IMR-90 (cell line): ENCODE measurements at regions not wholly inside any gene's neighbourhood (a gene's known extent, or its start where the extent isn't known, plus 50 kb on each side); places are given as distances from the start of the nearest gene placed in this dataset.
"Not testable (repeated sequence)": the region's sequence is repeated elsewhere in the genome, so short reads cannot be mapped to it uniquely, and the experiment has no call there.

Experiments used
- ATAC-seq: fragments of 200-7000 bp; cut with Tn5 transposase; 2 replicates; pipeline ENCODE4 v1.9.1; 2020; ENCODE audit warnings: low read depth, mild to moderate bottlenecking, moderate library complexity
- BruUV-seq: library from RNA; stranded (reverse); fragments of 400-500 nt; replicated peaks from 2 replicates; lab custom pipeline; 2021; lab: Mats Ljungman, UMichigan
- CTCF ChIA-PET: fragments of 300-600 bp; formaldehyde crosslinking; extraction: SDS; loops from one replicate; lab custom pipeline; 2021; ENCODE audit warnings: antibody characterized with exemption; lab: Yijun Ruan, JAX
- POLR2A ChIA-PET: fragments of 300-600 bp; sonication (Branson Sonifier 250); formaldehyde crosslinking; loops from one replicate; lab custom pipeline; 2022; ENCODE audit warnings: antibody characterized with exemption; ENCODE audit not compliant: unreplicated experiment; lab: Charles Lee
- DNase-seq: peaks from one replicate; pipeline ENCODE4 v3.0.0; 2013
- H2AFZ ChIP-seq: replicated peaks from 2 replicates; pipeline ENCODE3; 2013; ENCODE audit warnings: low read length, mild to moderate bottlenecking; ENCODE audit not compliant: poor library complexity
- H2AK5ac ChIP-seq: 2 replicates; pipeline ENCODE4 v1.6.1; 2013; ENCODE audit warnings: low read depth, low read length, inconsistent platforms
- H2AK9ac ChIP-seq: replicated peaks from 2 replicates; pipeline ENCODE3; 2013; ENCODE audit warnings: mild to moderate bottlenecking, low read depth, low read length, moderate library complexity; ENCODE audit not compliant: poor library complexity
- H2BK120ac ChIP-seq: 2 replicates; pipeline ENCODE4 v1.6.1; 2013; ENCODE audit warnings: low read depth, low read length, inconsistent platforms
- H2BK15ac ChIP-seq: 3 replicates; pipeline ENCODE4 v1.6.1; 2013; ENCODE audit warnings: low read depth, low read length, inconsistent platforms
- H2BK20ac ChIP-seq: 2 replicates; pipeline ENCODE4 v1.6.1; 2013; ENCODE audit warnings: low read depth, mild to moderate bottlenecking, inconsistent platforms, low read length, moderate library complexity
- H2BK5ac ChIP-seq: 2 replicates; pipeline ENCODE4 v1.6.1; 2013; ENCODE audit warnings: mild to moderate bottlenecking, low read depth, low read length, inconsistent platforms; ENCODE audit not compliant: poor library complexity, severe bottlenecking
- H3K14ac ChIP-seq: replicated peaks from 2 replicates; pipeline ENCODE4 v1.6.1; 2013; ENCODE audit warnings: low read depth, low read length, inconsistent platforms
- H3K18ac ChIP-seq: 2 replicates; pipeline ENCODE4 v1.6.1; 2013; ENCODE audit warnings: low read depth, low read length, control low read depth
- H3K23ac ChIP-seq: 2 replicates; pipeline ENCODE4 v1.6.1; 2013; ENCODE audit warnings: low read depth, low read length, inconsistent platforms
- H3K27ac ChIP-seq: 2 replicates; pipeline ENCODE4 v1.5.1; 2013; ENCODE audit warnings: mild to moderate bottlenecking, control low read depth, low read length; ENCODE audit not compliant: insufficient read depth
- H3K27me3 ChIP-seq: 2 replicates; pipeline ENCODE4 v1.6.1; 2013; ENCODE audit warnings: low read length; ENCODE audit not compliant: control insufficient read depth, insufficient read depth
- H3K36me3 ChIP-seq: 2 replicates; pipeline ENCODE4 v1.6.1; 2013; ENCODE audit warnings: low read length, mixed read lengths; ENCODE audit not compliant: control insufficient read depth, insufficient read depth
- H3K4ac ChIP-seq: 2 replicates; pipeline ENCODE4 v1.6.1; 2013; ENCODE audit warnings: low read depth, low read length, inconsistent platforms
- H3K4me1 ChIP-seq: 2 replicates; pipeline ENCODE4 v1.6.1; 2013; ENCODE audit warnings: low read length, mixed read lengths; ENCODE audit not compliant: control insufficient read depth, insufficient read depth
- H3K4me2 ChIP-seq: 2 replicates; pipeline ENCODE4 v1.6.1; 2013; ENCODE audit warnings: low read depth, mild to moderate bottlenecking, control low read depth, low read length, moderate library complexity
- H3K4me3 ChIP-seq: 2 replicates; pipeline ENCODE4 v1.5.1; 2013; ENCODE audit warnings: low read depth, mild to moderate bottlenecking, control low read depth, low read length, moderate library complexity; ENCODE audit not compliant: insufficient read depth
- H3K56ac ChIP-seq: 2 replicates; pipeline ENCODE4 v1.6.1; 2013; ENCODE audit warnings: low read length, inconsistent platforms; ENCODE audit not compliant: insufficient read depth; ENCODE audit errors: extremely low read depth
- H3K79me1 ChIP-seq, 2 experiments: 2 replicates each; pipeline ENCODE4 v1.6.1; 2013; ENCODE audit warnings: low read length in 2 of 2, inconsistent platforms in 1 of 2, low read depth in 1 of 2
- H3K9ac ChIP-seq: 2 replicates; pipeline ENCODE4 v1.6.1; 2013; ENCODE audit warnings: low read depth, low read length, control low read depth
- H3K9me1 ChIP-seq: 2 replicates; pipeline ENCODE4 v1.6.1; 2013; ENCODE audit warnings: low read length, inconsistent platforms; ENCODE audit not compliant: insufficient read depth
- H3K9me3 ChIP-seq: 2 replicates; pipeline ENCODE4 v1.6.1; 2013; ENCODE audit warnings: low read length; ENCODE audit not compliant: control insufficient read depth, insufficient read depth
- H4K20me1 ChIP-seq: 2 replicates; pipeline ENCODE4 v1.6.1; 2013; ENCODE audit warnings: low read length, inconsistent platforms; ENCODE audit not compliant: insufficient read depth
- H4K5ac ChIP-seq: 2 replicates; pipeline ENCODE4 v1.6.1; 2013; ENCODE audit warnings: mild to moderate bottlenecking, low read depth, low read length, control low read depth
- H4K8ac ChIP-seq, 2 experiments: 2 replicates each; pipeline ENCODE4 v1.6.1; 2013; ENCODE audit warnings: low read depth in 2 of 2, low read length in 2 of 2, control low read depth in 1 of 2, inconsistent platforms in 1 of 2
- H4K91ac ChIP-seq: 2 replicates; pipeline ENCODE4 v1.6.1; 2013; ENCODE audit warnings: low read depth, low read length, inconsistent platforms; ENCODE audit not compliant: insufficient read depth
- WGBS, 2 experiments: methylation state at CpG; one replicate each; pipeline versions ENCODE4 v1.1.5 to v1.1.7; 2013; ENCODE audit warnings: missing lambda C conversion rate in 2 of 2; ENCODE audit not compliant: insufficient read length in 1 of 2; ENCODE audit errors: extremely low coverage in 2 of 2; 5-methylcytosine and 5-hydroxymethylcytosine counted together
- dilution Hi-C: fragments of 300-500 bp; cut with HindIII; formaldehyde crosslinking; loops from one replicate; pipeline ENCODE4 v1.14.3; 2018; ENCODE audit warnings: low sequenced_read_pairs; ENCODE audit not compliant: unreplicated experiment
- in situ Hi-C: fragments of 300-500 bp; cut with MboI; formaldehyde crosslinking; loops from 3 replicates; pipeline ENCODE4 v1.14.3; 2019; ENCODE audit warnings: low sequenced_read_pairs, inconsistent platforms, mixed read lengths
- intact Hi-C: fragments of 100-400 bp; cut with micrococcal nuclease; formaldehyde crosslinking; loops from 2 replicates; pipeline ENCODE4 v1.10.0; 2022

- H3K4me1 ChIP-seq, H3K27me3 ChIP-seq, H2BK5ac ChIP-seq, H2BK15ac ChIP-seq, H3K9me3 ChIP-seq, H3K4me3 ChIP-seq, H3K9me1 ChIP-seq, H2AK9ac ChIP-seq, H3K56ac ChIP-seq, H3K4me2 ChIP-seq, H2BK20ac ChIP-seq, H3K27ac ChIP-seq, in situ Hi-C loops, H4K8ac ChIP-seq, H4K91ac ChIP-seq, dilution Hi-C loops, H3K9ac ChIP-seq, H2AFZ ChIP-seq, H2BK120ac ChIP-seq, H4K5ac ChIP-seq, BruUV-seq, H3K4ac ChIP-seq, H3K18ac ChIP-seq, DNase-seq, H3K23ac ChIP-seq, ATAC-seq, POLR2A ChIA-PET, H4K20me1 ChIP-seq, intact Hi-C loops, H3K36me3 ChIP-seq, H3K79me1 ChIP-seq, H3K14ac ChIP-seq, H2AK5ac ChIP-seq: not testable (repeated sequence)
- no CpG with 5 or more reads among the region's 7 CpGs for WGBS, 2 experiments
- CTCF ChIA-PET: interaction anchor here (0.6 kb wide), 1 partner anchor 147 kb away, joined by 3 read pairs; no protein-coding TSS in a partner anchor
These were observed 128.6 kb downstream of the ACTR3 start for GRCh38 chr2:114018464-114018863.
